Gastroesophageal sphincter (tissue), 4 donors: ENCODE measurements at regions not wholly inside any gene's neighbourhood (a gene's known extent, or its start where the extent isn't known, plus 50 kb on each side); places are given as distances from the start of the nearest gene placed in this dataset.

ENCODE experiments used
- ATAC-seq: fragments of 150-250 bp; one replicate; pipeline ENCODE4 v1.9.1; 2016; ENCODE audit warnings: mild to moderate bottlenecking, moderate library complexity
- H3K27ac ChIP-seq, 4 donors: fragments of 200-600 bp; sonication (generic) in 3 of 4; 1 replicate in 3 of 4; 2 replicates in 1 of 4; pipeline ENCODE4 v1.5.1; 2016 to 2019
- H3K27me3 ChIP-seq: fragments of 200-600 bp; sonication (generic); one replicate; pipeline ENCODE4 v1.5.1; 2019
- H3K36me3 ChIP-seq, 2 donors: fragments of 200-600 bp; sonication (generic); one replicate each; pipeline ENCODE4 v1.5.1; 2019; ENCODE audit warnings: control low read depth in 1 of 2
- H3K4me1 ChIP-seq, 3 donors: fragments of 200-600 bp; sonication (generic); 1 replicate in 2 of 3; 2 replicates in 1 of 3; pipeline ENCODE4 v1.5.1; 2016 to 2019; ENCODE audit warnings: control low read depth in 2 of 3
- H3K4me3 ChIP-seq, 2 donors: fragments of 200-600 bp; sonication (generic); one replicate each; pipeline ENCODE4 v1.5.1; 2019; ENCODE audit warnings: mild to moderate bottlenecking in 1 of 2, moderate library complexity in 1 of 2
- H3K9me3 ChIP-seq, 3 donors: fragments of 200-600 bp; sonication (generic); one replicate each; pipeline ENCODE4 v1.5.1; 2017 to 2019; ENCODE audit warnings: control low read depth in 2 of 3
- CTCF ChIP-seq, 4 experiments: fragments of 200-600 bp in 2 of 4; fragments of 450-650 bp in 2 of 4; sonication (generic) in 1 of 4; IDR thresholded peaks; one replicate each; pipeline ENCODE4 v1.5.1; 2017 to 2019; ENCODE audit warnings: antibody characterized with exemption in 4 of 4, mild to moderate bottlenecking in 2 of 4, moderate library complexity in 2 of 4
- EP300 ChIP-seq: sonication (generic); formaldehyde crosslinking; IDR thresholded peaks from one replicate; pipeline ENCODE4 v1.6.1; 2017; ENCODE audit warnings: antibody characterized with exemption, mild to moderate bottlenecking
- POLR2A ChIP-seq, 2 donors: fragments of 450-650 bp; IDR thresholded peaks; one replicate each; pipeline ENCODE4 v1.6.1; 2017; ENCODE audit warnings: antibody characterized with exemption in 2 of 2, mild to moderate bottlenecking in 2 of 2, moderate library complexity in 1 of 2
- POLR2AphosphoS5 ChIP-seq: sonication (generic); formaldehyde crosslinking; IDR thresholded peaks from one replicate; pipeline ENCODE4 v1.6.1; 2017; ENCODE audit warnings: antibody characterized with exemption
- WGBS, 2 donors: methylation state at CpG; one replicate each; pipeline ENCODE4 v1.1.5; 2018; ENCODE audit warnings: low coverage in 1 of 2; 5-methylcytosine and 5-hydroxymethylcytosine counted together

- ATAC-seq, result no peak
- Histone ChIP-seq H3K4me3 (no peak overlapping the region), H3K9me3 (no peaks in the 10 kb centered on the region), H3K36me3 (no peaks in the 10 kb centered on the region), H3K4me1 (no peaks in the 10 kb centered on the region), H3K27ac (no peak overlapping the region), H3K27me3 (no peaks in the 10 kb centered on the region)
- TF ChIP-seq POLR2AphosphoS5 (no peak), POLR2A (IDR thresholded peaks at IDR 0.05) (no peak), CTCF (IDR thresholded peaks at IDR 0.05) (no peak), EP300 (no peak)
- WGBS, 2 donors, result 100% methylated on average over 1 of the region's 1 CpG
Measured at GRCh38 chr1:104856518-104856917, 1106.8 kb downstream of the AMY1C start.

DNA sequence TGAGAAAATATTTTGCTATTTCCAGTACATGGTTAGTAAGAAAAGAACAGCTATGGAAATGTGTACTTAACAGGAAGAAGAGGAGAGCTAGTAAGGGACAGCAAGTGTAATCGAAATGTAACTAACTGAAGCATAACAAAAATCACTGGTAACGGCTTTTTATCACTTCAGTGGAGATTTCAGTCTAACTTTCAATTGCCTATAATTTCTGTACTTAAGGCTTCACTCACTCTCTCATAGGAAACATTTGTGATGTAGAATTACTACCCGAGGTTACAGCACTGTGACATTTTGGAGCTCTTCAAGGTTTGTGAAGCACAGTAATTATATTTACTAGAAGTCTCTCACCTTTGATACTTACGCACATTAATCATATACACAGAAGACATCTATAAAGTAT, 1119.1 kb downstream of the AMY1C start:
- Histone ChIP-seq H3K9me3 (no peaks in the 10 kb centered on the region), H3K27ac (no peak overlapping the region), H3K4me3 (no peak overlapping the region), H3K27me3 (no peaks in the 10 kb centered on the region), H3K4me1 (no peaks in the 10 kb centered on the region), H3K36me3 (no peaks in the 10 kb centered on the region)
- WGBS, 2 donors, result 53 to 61% methylated on average over 4 of the region's 4 CpGs
- TF ChIP-seq POLR2A (IDR thresholded peaks at IDR 0.05), result no peak
- no peak for TF ChIP-seq CTCF (IDR thresholded peaks at IDR 0.05)
- TF ChIP-seq EP300, result no peak
- TF ChIP-seq POLR2AphosphoS5, result no peak
- no peak for ATAC-seq

GRCh38 chr1:104874044-104874443, 1124.3 kb downstream of the AMY1C start:
- Histone ChIP-seq H3K9me3 (no peaks in the 10 kb centered on the region), H3K4me3 (no peak overlapping the region), H3K27me3 (no peaks in the 10 kb centered on the region), H3K36me3 (no peaks in the 10 kb centered on the region), H3K4me1 (no peaks in the 10 kb centered on the region), H3K27ac (no peak overlapping the region)
- WGBS, 2 donors, result 73 to 86% methylated on average over 6 of the region's 6 CpGs
- ATAC-seq, result no peak
- TF ChIP-seq POLR2AphosphoS5, result no peak
- no peak for TF ChIP-seq EP300
- TF ChIP-seq POLR2A (IDR thresholded peaks at IDR 0.05), result no peak
- no peak for TF ChIP-seq CTCF (IDR thresholded peaks at IDR 0.05)

DNA sequence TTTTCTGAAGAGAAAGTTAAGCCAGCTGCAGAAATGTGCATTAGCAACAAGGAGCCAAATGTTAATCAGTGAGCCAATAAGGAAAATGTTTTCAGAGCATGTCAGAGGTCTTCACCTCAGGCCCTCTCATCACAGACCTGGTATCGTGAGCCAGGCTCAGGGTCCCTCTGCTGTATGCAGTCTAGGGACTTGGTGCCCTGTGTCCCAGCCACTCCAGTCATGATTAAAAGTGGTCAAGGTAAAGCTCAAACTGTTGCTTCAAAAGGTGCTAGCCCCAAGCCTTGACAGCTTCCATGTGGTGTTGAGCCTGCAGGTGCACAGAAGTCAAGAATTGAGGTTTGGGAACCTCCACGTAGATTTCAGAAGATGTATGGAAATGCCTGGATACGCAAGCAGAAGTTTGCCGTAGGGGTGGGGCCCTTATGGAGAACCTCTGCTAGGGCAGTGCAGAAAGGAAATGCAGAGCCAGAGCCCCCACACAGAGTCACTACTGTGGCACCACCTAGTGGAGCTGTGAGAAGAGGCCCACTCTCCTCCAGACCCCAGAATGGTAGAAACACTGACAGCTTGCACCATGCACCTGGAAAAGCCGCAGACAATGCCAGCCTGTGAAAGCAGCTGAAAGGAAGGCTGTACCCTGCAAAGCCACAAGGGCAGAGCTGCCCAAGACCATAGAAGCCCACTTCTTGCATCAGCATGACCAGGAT, 1128.7 kb downstream of the AMY1C start:
- WGBS, 2 donors, result 33% methylated on average over 3 of the region's 5 CpGs; no CpG with 5 or more reads in 1 of the 2 donors
- no peaks in the 10 kb centered on the region for H3K36me3 ChIP-seq
- H3K27ac ChIP-seq, result no peak overlapping the region
- H3K4me1 ChIP-seq, result no peaks in the 10 kb centered on the region
- no peaks in the 10 kb centered on the region for H3K9me3 ChIP-seq
- TF ChIP-seq POLR2A (IDR thresholded peaks at IDR 0.05), result no peak
- no peak for TF ChIP-seq POLR2AphosphoS5
- no peak for TF ChIP-seq EP300
- no peaks in the 10 kb centered on the region for H3K27me3 ChIP-seq
- no peak for ATAC-seq
- H3K4me3 ChIP-seq, result no peak overlapping the region

DNA sequence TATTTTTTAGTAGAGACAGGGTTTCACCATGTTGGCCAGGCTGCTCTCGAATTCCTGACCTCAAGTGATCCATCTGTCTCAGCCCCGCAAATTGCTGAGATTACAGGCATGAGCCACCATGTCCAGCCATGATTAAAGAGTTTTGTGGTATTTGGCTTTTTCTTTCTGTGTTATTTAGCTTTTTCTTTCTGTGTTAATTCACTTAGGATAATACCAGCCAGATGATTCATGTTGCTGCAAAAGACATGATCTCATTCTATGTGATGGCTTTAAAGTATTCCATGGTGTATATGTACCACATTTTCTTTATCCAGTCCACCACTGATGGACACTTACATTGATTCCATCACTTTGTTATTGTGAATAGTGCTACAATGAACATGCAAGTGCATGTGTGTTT, 1135.2 kb downstream of the AMY1C start:
- 60 to 71% methylated on average over 1 to 2 of the region's 2 CpGs for WGBS, 2 donors
- H3K4me1 ChIP-seq, result no peaks in the 10 kb centered on the region
- no peak overlapping the region for H3K27ac ChIP-seq
- H3K27me3 ChIP-seq, result no peaks in the 10 kb centered on the region
- no peaks in the 10 kb centered on the region for H3K9me3 ChIP-seq
- ATAC-seq, result no peak
- TF ChIP-seq EP300 (no peak), CTCF (IDR thresholded peaks at IDR 0.05) (no peak), POLR2AphosphoS5 (no peak)
- H3K36me3 ChIP-seq, result no peaks in the 10 kb centered on the region
- no peak overlapping the region for H3K4me3 ChIP-seq
